ENCODE measurements at regions not wholly inside any gene's neighbourhood (a gene's known extent, or its start where the extent isn't known, plus 50 kb on each side); places are given as distances from the start of the nearest gene placed in this dataset.

DNA sequence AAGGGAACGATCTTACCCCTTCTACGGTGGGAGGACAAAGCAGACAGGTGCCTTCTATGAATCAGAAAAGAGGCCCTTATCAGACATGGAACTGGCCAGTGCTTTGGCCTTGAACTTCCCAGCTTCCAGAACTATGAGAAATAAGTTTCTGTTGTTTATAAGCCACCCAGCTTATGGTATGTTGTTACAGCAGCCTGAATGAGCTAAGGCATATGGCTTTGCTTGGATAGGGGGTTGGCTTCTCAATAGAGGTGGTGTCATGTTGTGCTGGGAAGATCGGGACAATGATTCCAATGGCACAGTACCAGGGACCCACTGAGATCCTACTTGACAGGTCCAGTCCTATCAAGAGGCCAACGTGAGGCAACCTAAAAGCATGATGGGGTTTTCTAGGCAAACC lies 183.4 kb upstream of the BMPER start:
- peak; percentile 51 for ATAC-seq (ENCODE audit: insufficient number of reproducible peaks, low FRiP score, low read depth)
- no peaks in the 10 kb centered on the region for H3K36me3 ChIP-seq
- no peaks in the 10 kb centered on the region for H3K27me3 ChIP-seq (replicated peaks; ENCODE audit: insufficient read depth)
- no peak overlapping the region for H3K27ac ChIP-seq
- TF ChIP-seq, protein P1, sequence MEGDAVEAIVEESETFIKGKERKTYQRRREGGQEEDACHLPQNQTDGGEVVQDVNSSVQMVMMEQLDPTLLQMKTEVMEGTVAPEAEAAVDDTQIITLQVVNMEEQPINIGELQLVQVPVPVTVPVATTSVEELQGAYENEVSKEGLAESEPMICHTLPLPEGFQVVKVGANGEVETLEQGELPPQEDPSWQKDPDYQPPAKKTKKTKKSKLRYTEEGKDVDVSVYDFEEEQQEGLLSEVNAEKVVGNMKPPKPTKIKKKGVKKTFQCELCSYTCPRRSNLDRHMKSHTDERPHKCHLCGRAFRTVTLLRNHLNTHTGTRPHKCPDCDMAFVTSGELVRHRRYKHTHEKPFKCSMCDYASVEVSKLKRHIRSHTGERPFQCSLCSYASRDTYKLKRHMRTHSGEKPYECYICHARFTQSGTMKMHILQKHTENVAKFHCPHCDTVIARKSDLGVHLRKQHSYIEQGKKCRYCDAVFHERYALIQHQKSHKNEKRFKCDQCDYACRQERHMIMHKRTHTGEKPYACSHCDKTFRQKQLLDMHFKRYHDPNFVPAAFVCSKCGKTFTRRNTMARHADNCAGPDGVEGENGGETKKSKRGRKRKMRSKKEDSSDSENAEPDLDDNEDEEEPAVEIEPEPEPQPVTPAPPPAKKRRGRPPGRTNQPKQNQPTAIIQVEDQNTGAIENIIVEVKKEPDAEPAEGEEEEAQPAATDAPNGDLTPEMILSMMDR (IDR thresholded peaks at IDR 0.05), result no peak
- H3K9me3 ChIP-seq, result no peaks in the 10 kb centered on the region
- H3K4me1 ChIP-seq (ENCODE audit: control insufficient read depth in 1 of 2, low read depth in 2 of 2), result peaks cover 2 to 20% of the 10 kb centered on the region in 2 donors
- H3K4me3 ChIP-seq, result no peak overlapping the region
- no peak for DNase-seq (ENCODE audit: low spot score)

DNA sequence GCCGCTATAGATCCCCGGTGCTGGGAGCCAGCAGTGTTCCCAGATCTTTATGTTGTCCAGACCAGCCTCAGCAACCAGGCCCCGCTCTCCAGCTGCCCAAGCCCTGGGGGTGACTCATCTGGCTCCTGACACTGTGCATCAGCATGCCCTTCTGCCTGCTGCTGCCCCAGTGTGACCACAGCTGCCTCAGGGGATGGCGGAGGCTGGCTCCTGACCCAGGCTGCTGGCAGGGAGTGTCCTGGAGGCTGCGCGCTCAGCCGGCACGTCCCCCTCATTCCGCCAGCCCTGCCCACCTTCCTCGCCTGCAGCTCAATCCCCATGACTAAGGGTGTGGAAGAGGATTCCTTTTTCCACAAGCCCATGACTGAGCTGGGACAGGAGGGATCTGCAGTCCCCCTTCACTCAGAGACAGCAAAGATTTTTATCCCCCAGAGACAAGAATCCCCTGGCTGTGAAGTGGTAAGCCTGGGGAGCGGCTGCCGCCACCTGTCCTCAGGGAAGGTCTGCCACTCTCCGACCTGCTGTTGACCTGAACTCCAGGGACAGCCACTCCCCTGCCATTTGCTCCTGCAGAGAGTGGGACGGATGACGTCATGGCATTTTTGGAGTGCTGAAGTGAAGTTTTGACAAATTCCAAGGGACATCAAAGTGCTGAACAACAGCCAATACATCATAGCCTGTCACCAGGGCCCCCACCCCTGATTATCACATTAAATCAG lies 182.8 kb upstream of the BMPER start:
- DNase-seq (ENCODE audit: low spot score) (no peak), ATAC-seq (ENCODE audit: insufficient number of reproducible peaks, low FRiP score, low read depth) (no peak)
- Histone ChIP-seq H3K9me3 (no peaks in the 10 kb centered on the region), H3K27me3 (replicated peaks; ENCODE audit: insufficient read depth) (no peaks in the 10 kb centered on the region), H3K4me1 (ENCODE audit: control insufficient read depth in 1 of 2, low read depth in 2 of 2) (peaks cover 2 to 20% of the 10 kb centered on the region in 2 donors), H3K27ac (no peak overlapping the region), H3K4me3 (no peak overlapping the region), H3K36me3 (no peaks in the 10 kb centered on the region)
- TF ChIP-seq, protein P1 (IDR thresholded peaks at IDR 0.05), result no peak

DNA sequence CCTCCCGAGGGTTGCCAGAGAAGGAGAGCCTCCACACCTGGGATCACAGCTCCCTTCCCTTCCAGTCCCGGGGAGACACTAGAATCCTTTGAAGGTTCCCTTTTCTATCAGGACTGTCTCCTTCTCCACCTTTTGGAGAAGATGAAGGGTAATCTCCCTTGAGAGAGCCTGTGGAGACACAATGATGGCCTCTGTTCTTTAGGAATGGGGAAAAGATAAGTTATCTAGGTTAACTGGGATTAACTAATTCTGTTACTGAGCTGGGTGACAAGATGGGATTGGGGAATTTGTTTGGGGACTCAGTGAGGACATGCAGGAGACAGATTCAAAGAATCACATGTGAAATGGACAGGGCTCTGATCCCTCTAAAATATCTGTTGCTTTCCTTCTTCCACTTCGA lies 181.1 kb upstream of the BMPER start:
- H3K27ac ChIP-seq, result no peak overlapping the region

DNA sequence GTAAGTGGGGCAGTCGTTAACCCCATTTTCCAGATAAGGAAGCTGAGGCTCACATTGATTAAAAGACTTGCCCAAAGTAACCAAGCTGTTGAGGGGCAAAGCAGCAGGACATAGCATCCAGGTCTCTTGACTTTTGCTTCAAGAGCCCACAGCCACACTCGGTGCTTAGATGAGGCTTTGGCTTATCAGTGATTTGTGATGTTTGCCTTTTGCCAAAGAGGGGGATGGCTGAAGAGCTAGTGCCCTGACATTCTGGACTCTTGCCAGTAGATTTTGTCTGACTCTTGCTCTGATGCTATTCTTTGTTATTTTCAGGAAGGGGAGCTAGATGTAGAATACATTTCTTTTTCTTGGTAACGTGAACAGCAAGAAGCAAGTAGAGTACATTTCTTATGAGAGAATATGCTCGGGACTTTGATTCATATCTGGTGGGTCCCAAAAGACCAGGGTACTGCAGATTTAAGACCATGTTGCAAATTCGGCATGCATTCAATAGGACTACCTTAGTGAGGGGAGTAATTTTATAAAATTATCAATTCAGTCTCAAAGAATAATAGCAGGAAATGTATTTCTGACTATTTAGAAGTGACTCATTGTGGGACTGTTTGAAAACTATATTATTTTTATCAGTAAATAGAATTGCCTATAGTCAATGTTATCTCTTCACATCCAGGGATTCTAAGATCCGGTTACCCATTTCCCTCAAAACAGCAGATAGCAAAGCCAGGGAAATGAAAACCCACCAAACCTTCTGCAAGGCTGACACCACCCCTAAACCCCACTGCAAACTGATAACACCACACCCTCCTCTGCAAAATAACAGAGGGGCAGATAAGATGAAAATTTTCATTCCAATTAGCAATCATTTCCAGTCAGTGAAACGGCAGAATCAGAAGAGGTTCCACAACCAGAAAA lies 180.0 kb upstream of the BMPER start:
- H3K36me3 ChIP-seq, result no peaks in the 10 kb centered on the region
- TF ChIP-seq, protein P1 (IDR thresholded peaks at IDR 0.05), result no peak
- ATAC-seq (ENCODE audit: insufficient number of reproducible peaks, low FRiP score, low read depth), result no peak
- no peak overlapping the region for H3K4me3 ChIP-seq
- no peaks in the 10 kb centered on the region for H3K4me1 ChIP-seq (ENCODE audit: control insufficient read depth in 1 of 2, low read depth in 2 of 2)
- DNase-seq (ENCODE audit: low spot score), result no peak
- H3K27ac ChIP-seq, result no peak overlapping the region
- no peaks in the 10 kb centered on the region for H3K9me3 ChIP-seq
- no peaks in the 10 kb centered on the region for H3K27me3 ChIP-seq (replicated peaks; ENCODE audit: insufficient read depth)

More for the DNA sequence above, 181.1 kb upstream of the BMPER start:
- no peak for DNase-seq (ENCODE audit: low spot score)
- ATAC-seq (ENCODE audit: insufficient number of reproducible peaks, low FRiP score, low read depth), result no peak
- Histone ChIP-seq H3K9me3 (no peaks in the 10 kb centered on the region), H3K4me3 (no peak overlapping the region), H3K4me1 (ENCODE audit: control insufficient read depth in 1 of 2, low read depth in 2 of 2) (peaks cover 0 to 7% of the 10 kb centered on the region in 2 donors), H3K36me3 (no peaks in the 10 kb centered on the region), H3K27me3 (replicated peaks; ENCODE audit: insufficient read depth) (no peaks in the 10 kb centered on the region)
- TF ChIP-seq, protein P1 (IDR thresholded peaks at IDR 0.05), result no peak

DNA sequence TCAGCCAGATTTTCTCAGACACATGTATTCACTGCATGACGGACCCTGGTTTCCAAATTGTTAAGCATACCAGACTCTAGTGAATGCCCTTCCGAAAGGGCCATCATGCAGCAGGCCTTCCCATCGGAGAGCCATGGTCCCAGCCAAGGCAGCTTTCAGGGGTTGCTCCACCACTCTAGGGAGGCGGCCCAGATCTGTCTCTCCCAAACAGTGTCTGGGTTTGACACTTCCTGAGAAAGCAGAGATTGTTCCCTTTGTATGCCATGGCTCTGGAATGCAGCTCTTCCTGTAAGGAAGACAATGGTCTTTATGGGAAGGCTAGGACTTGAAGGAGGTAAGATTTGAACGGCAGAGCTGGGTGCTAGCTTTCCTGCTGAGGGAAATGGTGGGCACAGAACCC lies 178.8 kb upstream of the BMPER start:
- Histone ChIP-seq H3K4me3 (no peak overlapping the region), H3K36me3 (no peaks in the 10 kb centered on the region), H3K27me3 (replicated peaks; ENCODE audit: insufficient read depth) (no peaks in the 10 kb centered on the region), H3K27ac (no peak overlapping the region), H3K4me1 (ENCODE audit: control insufficient read depth in 1 of 2, low read depth in 2 of 2) (no peaks in the 10 kb centered on the region), H3K9me3 (no peaks in the 10 kb centered on the region)
- TF ChIP-seq, protein P1 (IDR thresholded peaks at IDR 0.05), result no peak
- DNase-seq (ENCODE audit: low spot score) (no peak), ATAC-seq (ENCODE audit: insufficient number of reproducible peaks, low FRiP score, low read depth) (no peak)

All from thoracic aorta (tissue), 2 donors.